A549 (cell line): ENCODE measurements at regions not wholly inside any gene's neighbourhood (a gene's known extent, or its start where the extent isn't known, plus 50 kb on each side); places are given as distances from the start of the nearest gene placed in this dataset.

Experiments used
- ATAC-seq, 2 experiments: fragments of 200-7000 bp in 1 of 2; fragments of >200 bp in 1 of 2; cut with Nextera tagmentation in 1 of 2; cut with Tn5 transposase in 1 of 2; 3 replicates each; pipeline versions ENCODE4 v1.8.0 to v1.9.1; 2018 to 2020; ENCODE audit warnings: mild to moderate bottlenecking in 1 of 2, moderate library complexity in 1 of 2
- CTCF ChIA-PET: fragments of 300-600 bp; sonication (Branson Sonifier 250); formaldehyde crosslinking; extraction: SDS; loops from one replicate; lab custom pipeline; 2021; ENCODE audit warnings: antibody characterized with exemption, inconsistent platforms; lab: Yijun Ruan, JAX
- POLR2A ChIA-PET: fragments of 350-600 bp; formaldehyde crosslinking; extraction: SDS; loops from one replicate; lab custom pipeline; 2021; ENCODE audit warnings: antibody characterized with exemption, inconsistent platforms; lab: Yijun Ruan, JAX
- DNase-seq, 2 experiments: peaks; one replicate each; pipeline versions ENCODE4 v3.0.0 to v3.0.0-alpha.2; 2011 to 2016; ENCODE audit warnings: low read depth in 1 of 2, low spot score in 1 of 2
- FAIRE-seq: peaks from 2 replicates; lab custom pipeline; 2011; peaks lifted over from hg19 to GRCh38; lab: Jason Lieb, UNC
- H3K27ac ChIP-seq, 2 experiments: fragments of >200 bp; sonication (Bioruptor Twin); formaldehyde crosslinking; 3 replicates each; pipeline ENCODE4 v1.5.1; 2016 to 2017
- H3K4me1 ChIP-seq: fragments of >200 bp; sonication (Bioruptor Twin); formaldehyde crosslinking; 3 replicates; pipeline ENCODE4 v1.6.1; 2016
- H3K4me2 ChIP-seq: fragments of >200 bp; sonication (Bioruptor Twin); formaldehyde crosslinking; 3 replicates; pipeline ENCODE4 v1.6.1; 2016
- H3K4me3 ChIP-seq: fragments of >200 bp; sonication (Bioruptor Twin); formaldehyde crosslinking; 3 replicates; pipeline ENCODE4 v1.5.1; 2016
- H3K9me3 ChIP-seq: fragments of >200 bp; sonication (Bioruptor Twin); formaldehyde crosslinking; 3 replicates; pipeline ENCODE4 v1.6.1; 2016
- BHLHE40 ChIP-seq: IDR thresholded peaks from 2 replicates; pipeline ENCODE4 v1.6.1; 2012; ENCODE audit warnings: low read depth, low read length, inconsistent platforms
- CBX8 ChIP-seq: fragments of 200-600 bp; sonication (generic); IDR thresholded peaks from 2 replicates; pipeline ENCODE4 v1.6.1; 2016
- CEBPB ChIP-seq, 2 experiments: fragments of >200 bp in 1 of 2; sonication (Bioruptor Twin) in 1 of 2; formaldehyde crosslinking in 1 of 2; IDR thresholded peaks; 2 replicates each; pipeline ENCODE4 v1.6.1; 2012 to 2016
- HDAC2 ChIP-seq: fragments of 200-600 bp; sonication (generic); IDR thresholded peaks from 2 replicates; pipeline ENCODE4 v1.6.1; 2016
- HEYL ChIP-seq: fragments of 250-450 bp; sonication (Bioruptor Pico); IDR thresholded peaks from 2 replicates; pipeline ENCODE4 v1.8.0; 2021; ENCODE audit warnings: mild to moderate bottlenecking, moderate library complexity
- HOXA7 ChIP-seq: fragments of 250-450 bp; sonication (Bioruptor Pico); IDR thresholded peaks from 2 replicates; pipeline ENCODE4 v1.5.0; 2020; ENCODE audit warnings: mild to moderate bottlenecking, moderate library complexity
- KDM5A ChIP-seq: fragments of 200-600 bp; sonication (generic); IDR thresholded peaks from 2 replicates; pipeline ENCODE4 v1.6.1; 2016; ENCODE audit warnings: antibody characterized with exemption, mild to moderate bottlenecking
- MAFK ChIP-seq: fragments of 450-650 bp; IDR thresholded peaks from 2 replicates; pipeline ENCODE4 v1.6.1; 2014; ENCODE audit not compliant: partially characterized antibody
- MYC ChIP-seq: IDR thresholded peaks from 2 replicates; pipeline ENCODE4 v1.6.1; 2012; ENCODE audit warnings: mild to moderate bottlenecking, inconsistent platforms, low read length, improper control_type of control experiment, borderline replicate concordance
- NPAS2 ChIP-seq: fragments of 250-450 bp; sonication (Bioruptor Pico); IDR thresholded peaks from 2 replicates; pipeline ENCODE4 v1.8.0; 2022; ENCODE audit warnings: mild to moderate bottlenecking, moderate library complexity, borderline replicate concordance
- PHF8 ChIP-seq: fragments of 200-600 bp; sonication (generic); IDR thresholded peaks from 2 replicates; pipeline ENCODE4 v1.6.1; 2016; ENCODE audit warnings: low read depth, mild to moderate bottlenecking, antibody characterized with exemption, moderate library complexity, borderline replicate concordance
- POLR2A ChIP-seq: IDR thresholded peaks from 2 replicates; pipeline ENCODE4 v1.6.1; 2012; ENCODE audit warnings: mild to moderate bottlenecking, low read length
- RAD21 ChIP-seq, 2 experiments: fragments of >200 bp in 1 of 2; sonication (Bioruptor Twin) in 1 of 2; formaldehyde crosslinking in 1 of 2; IDR thresholded peaks in 1 of 2; conservative IDR thresholded peaks in 1 of 2; 2 replicates in 1 of 2; 3 replicates in 1 of 2; pipeline ENCODE4 v1.6.1; 2012 to 2018; ENCODE audit warnings: inconsistent platforms in 1 of 2
- RFX5 ChIP-seq: fragments of 450-650 bp; IDR thresholded peaks from 2 replicates; pipeline ENCODE4 v1.7.1; 2014; ENCODE audit warnings: antibody characterized with exemption, mild to moderate bottlenecking, moderate library complexity
- RNF2 ChIP-seq: fragments of 200-600 bp; sonication (generic); IDR thresholded peaks from 2 replicates; pipeline ENCODE4 v1.6.1; 2016; ENCODE audit warnings: low read depth, mild to moderate bottlenecking, antibody characterized with exemption, moderate library complexity, borderline replicate concordance
- SMC3 ChIP-seq: fragments of >200 bp; sonication (Bioruptor Twin); formaldehyde crosslinking; IDR thresholded peaks from 3 replicates; pipeline ENCODE4 v1.6.1; 2018; ENCODE audit warnings: inconsistent platforms
- TP53 ChIP-seq: fragments of 250-450 bp; sonication (Bioruptor Pico); IDR thresholded peaks from 2 replicates; pipeline ENCODE4 v1.5.0; 2021; ENCODE audit warnings: mild to moderate bottlenecking, moderate library complexity
- USF2 ChIP-seq: fragments of 450-650 bp; IDR thresholded peaks from 2 replicates; pipeline ENCODE4 v1.6.1; 2014; ENCODE audit warnings: antibody characterized with exemption
- ZFP36 ChIP-seq: fragments of 450-650 bp; IDR thresholded peaks from 2 replicates; pipeline ENCODE4 v1.6.1; 2014; ENCODE audit warnings: borderline replicate concordance; ENCODE audit not compliant: partially characterized antibody
- ZNF302 ChIP-seq: fragments of 250-450 bp; sonication (Bioruptor Pico); IDR thresholded peaks from 2 replicates; pipeline ENCODE4 v1.9.0; 2021; ENCODE audit warnings: inconsistent platforms, mild to moderate bottlenecking, moderate library complexity
- ZSCAN20 ChIP-seq: fragments of 250-450 bp; sonication (Bioruptor Pico); IDR thresholded peaks from 2 replicates; pipeline ENCODE4 v1.8.0; 2022; ENCODE audit warnings: mild to moderate bottlenecking, moderate library complexity
- WGBS: methylation state at CpG from one replicate; pipeline ENCODE4 v1.1.6; 2017; ENCODE audit errors: missing lambda C conversion rate; 5-methylcytosine and 5-hydroxymethylcytosine counted together
- TF ChIP-seq, protein P1 (sequence below): fragments of 250-450 bp; sonication (Bioruptor Pico); IDR thresholded peaks from 2 replicates; pipeline ENCODE4 v1.5.0; 2021; ENCODE audit warnings: mild to moderate bottlenecking, moderate library complexity, borderline replicate concordance
- TF ChIP-seq, protein P2 (sequence below): IDR thresholded peaks from 2 replicates; pipeline ENCODE4 v1.6.1; 2012

- DNase-seq (no peak), ATAC-seq (no peak)
- CTCF ChIA-PET, result interaction anchor here (0.6 kb wide), 1 partner anchor 967 kb away, joined by 3 read pairs; no protein-coding TSS in a partner anchor
- no peaks in the 10 kb centered on the region for H3K9me3 ChIP-seq
- H3K4me2 ChIP-seq, result no peak overlapping the region
- TF ChIP-seq ZNF302 (CRISPR knock-in tag) (no peak), MAFK (peak; percentile 66)
- TF ChIP-seq, all 56 proteins: peak for 1
- POLR2A ChIA-PET, result no interaction called here
- 71% methylated on average over 1 of the region's 1 CpG for WGBS
- Histone ChIP-seq H3K4me3 (no peak overlapping the region), H3K4me1 (no peaks in the 10 kb centered on the region), H3K27ac (no peak overlapping the region)
- FAIRE-seq, result no peak
Observed at GRCh38 chr6:21442874-21443273, 150.7 kb upstream of the SOX4 start.

GRCh38 chr6:21444711-21445260 lies 148.8 kb upstream of the SOX4 start:
- no peak overlapping the region for H3K4me3 ChIP-seq
- TF ChIP-seq NPAS2 (no peak), USF2 (no peak), BHLHE40 (no peak), ZFP36 (no peak), HOXA7 (CRISPR knock-in tag) (no peak), HDAC2 (no peak), CBX8 (no peak), RNF2 (no peak)
- TF ChIP-seq, protein P1, sequence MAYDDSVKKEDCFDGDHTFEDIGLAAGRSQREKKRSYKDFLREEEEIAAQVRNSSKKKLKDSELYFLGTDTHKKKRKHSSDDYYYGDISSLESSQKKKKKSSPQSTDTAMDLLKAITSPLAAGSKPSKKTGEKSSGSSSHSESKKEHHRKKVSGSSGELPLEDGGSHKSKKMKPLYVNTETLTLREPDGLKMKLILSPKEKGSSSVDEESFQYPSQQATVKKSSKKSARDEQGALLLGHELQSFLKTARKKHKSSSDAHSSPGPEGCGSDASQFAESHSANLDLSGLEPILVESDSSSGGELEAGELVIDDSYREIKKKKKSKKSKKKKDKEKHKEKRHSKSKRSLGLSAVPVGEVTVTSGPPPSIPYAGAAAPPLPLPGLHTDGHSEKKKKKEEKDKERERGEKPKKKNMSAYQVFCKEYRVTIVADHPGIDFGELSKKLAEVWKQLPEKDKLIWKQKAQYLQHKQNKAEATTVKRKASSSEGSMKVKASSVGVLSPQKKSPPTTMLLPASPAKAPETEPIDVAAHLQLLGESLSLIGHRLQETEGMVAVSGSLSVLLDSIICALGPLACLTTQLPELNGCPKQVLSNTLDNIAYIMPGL (CRISPR knock-in tag), result no peak
- TF ChIP-seq, all 56 proteins: peak for 0
- Histone ChIP-seq H3K27ac (no peak overlapping the region), H3K9me3 (no peaks in the 10 kb centered on the region), H3K4me2 (no peak overlapping the region), H3K4me1 (no peaks in the 10 kb centered on the region)
- FAIRE-seq (no peak), DNase-seq (no peak), ATAC-seq (no peak)
- 90% methylated on average over 10 of the region's 10 CpGs for WGBS
- ChIA-PET POLR2A (no interaction called here), CTCF (no interaction called here)

- H3K4me1 ChIP-seq, result no peaks in the 10 kb centered on the region
- H3K4me2 ChIP-seq, result no peak overlapping the region
- FAIRE-seq, result no peak
- H3K27ac ChIP-seq, result no peak overlapping the region
- TF ChIP-seq PHF8 (no peak), RAD21 (conservative IDR thresholded peaks at IDR 0.05 in 1 of 2, IDR thresholded peaks at IDR 0.05 in 1 of 2) (no peak), KDM5A (no peak), MAFK (no peak), HEYL (no peak), CEBPB (IDR thresholded peaks at IDR 0.05) (no peak), POLR2A (no peak), SMC3 (no peak), RFX5 (no peak), TP53 (CRISPR knock-in tag) (no peak), MYC (no peak), ZSCAN20 (CRISPR knock-in tag) (no peak)
- TF ChIP-seq, protein P1 (CRISPR knock-in tag), result no peak
- TF ChIP-seq, protein P2, sequence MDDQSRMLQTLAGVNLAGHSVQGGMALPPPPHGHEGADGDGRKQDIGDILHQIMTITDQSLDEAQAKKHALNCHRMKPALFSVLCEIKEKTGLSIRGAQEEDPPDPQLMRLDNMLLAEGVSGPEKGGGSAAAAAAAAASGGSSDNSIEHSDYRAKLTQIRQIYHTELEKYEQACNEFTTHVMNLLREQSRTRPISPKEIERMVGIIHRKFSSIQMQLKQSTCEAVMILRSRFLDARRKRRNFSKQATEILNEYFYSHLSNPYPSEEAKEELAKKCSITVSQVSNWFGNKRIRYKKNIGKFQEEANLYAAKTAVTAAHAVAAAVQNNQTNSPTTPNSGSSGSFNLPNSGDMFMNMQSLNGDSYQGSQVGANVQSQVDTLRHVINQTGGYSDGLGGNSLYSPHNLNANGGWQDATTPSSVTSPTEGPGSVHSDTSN, result no peak
- ChIA-PET CTCF (no interaction called here), POLR2A (no interaction called here)
- ATAC-seq, result no peak
- DNase-seq, result no peak
- no peaks in the 10 kb centered on the region for H3K9me3 ChIP-seq
- H3K4me3 ChIP-seq, result no peak overlapping the region
- WGBS, result 90% methylated on average over 5 of the region's 5 CpGs
Observed at GRCh38 chr6:21447987-21448386, 145.6 kb upstream of the SOX4 start.
